Naive thymus-derived CD4-positive, alpha-beta T cell (primary cell): ENCODE measurements at regions not wholly inside any gene's neighbourhood (a gene's known extent, or its start where the extent isn't known, plus 50 kb on each side); places are given as distances from the start of the nearest gene placed in this dataset.

Source experiments
- ATAC-seq: fragments of 150-1000 bp; cut with Tn5 transposase; 2 replicates; pipeline ENCODE4 v1.10.0; 2021; ENCODE audit warnings: mild to moderate bottlenecking, moderate library complexity
- CTCF ChIA-PET: fragments of 350-600 bp; sonication (Branson Sonifier 250); formaldehyde crosslinking; loops from one replicate; lab custom pipeline; 2021; ENCODE audit warnings: antibody characterized with exemption; lab: Charles Lee
- POLR2A ChIA-PET: fragments of 350-600 bp; sonication (Branson Sonifier 250); formaldehyde crosslinking; loops from one replicate; lab custom pipeline; 2021; ENCODE audit warnings: antibody characterized with exemption, inconsistent platforms; lab: Charles Lee
- DNase-seq, 9 donors: peaks; one replicate each; pipeline versions ENCODE4 v3.0.0 to v3.0.0-alpha.2; 2020 to 2022; ENCODE audit warnings: mixed read lengths in 1 of 9
- H3K27ac ChIP-seq: one replicate; pipeline ENCODE4 v1.7.0; 2013; ENCODE audit warnings: mild to moderate bottlenecking, low read depth, low read length, moderate library complexity
- H3K27me3 ChIP-seq, 2 donors: one replicate each; pipeline ENCODE4 v1.7.0; 2013; ENCODE audit warnings: low read length in 2 of 2, mild to moderate bottlenecking in 2 of 2, moderate library complexity in 2 of 2; ENCODE audit not compliant: control insufficient read depth in 2 of 2, insufficient read depth in 2 of 2
- H3K36me3 ChIP-seq, 3 experiments: 1 replicate in 2 of 3; 2 replicates in 1 of 3; pipeline ENCODE4 v1.7.0; 2013; ENCODE audit warnings: low read length in 3 of 3, mild to moderate bottlenecking in 3 of 3, moderate library complexity in 1 of 3; ENCODE audit not compliant: insufficient read depth in 3 of 3, control insufficient read depth in 2 of 3
- H3K4me1 ChIP-seq, 2 donors: one replicate each; pipeline ENCODE4 v1.7.0; 2013; ENCODE audit warnings: low read length in 2 of 2, mild to moderate bottlenecking in 2 of 2, moderate library complexity in 1 of 2; ENCODE audit not compliant: control insufficient read depth in 2 of 2, insufficient read depth in 2 of 2
- H3K4me3 ChIP-seq: 2 replicates; pipeline ENCODE4 v1.7.0; 2013; ENCODE audit warnings: mild to moderate bottlenecking, low read length
- H3K9me3 ChIP-seq, 3 experiments: 1 replicate in 2 of 3; 2 replicates in 1 of 3; pipeline ENCODE4 v1.7.0; 2013; ENCODE audit warnings: low read length in 3 of 3; ENCODE audit not compliant: control insufficient read depth in 2 of 3
- H3K27ac Mint-ChIP-seq, 9 donors: one replicate each; pipeline ENCODE4 v1.8.0; 2020 to 2022; ENCODE audit warnings: mixed read lengths in 9 of 9, mild to moderate bottlenecking in 8 of 9, moderate library complexity in 5 of 9, inconsistent platforms in 2 of 9
- H3K27me3 Mint-ChIP-seq, 5 donors: one replicate each; pipeline ENCODE4 v1.8.0; 2021 to 2022; ENCODE audit warnings: mixed read lengths in 5 of 5, mild to moderate bottlenecking in 1 of 5
- H3K36me3 Mint-ChIP-seq, 5 donors: one replicate each; pipeline ENCODE4 v1.8.0; 2020 to 2022; ENCODE audit warnings: mixed read lengths in 5 of 5, mild to moderate bottlenecking in 3 of 5, inconsistent platforms in 1 of 5
- H3K4me1 Mint-ChIP-seq, 7 donors: one replicate each; pipeline ENCODE4 v1.8.0; 2020 to 2022; ENCODE audit warnings: mixed read lengths in 7 of 7, mild to moderate bottlenecking in 3 of 7, inconsistent platforms in 1 of 7
- H3K4me3 Mint-ChIP-seq, 10 donors: one replicate each; pipeline ENCODE4 v1.8.0; 2020 to 2022; ENCODE audit warnings: mild to moderate bottlenecking in 10 of 10, mixed read lengths in 10 of 10, moderate library complexity in 6 of 10, inconsistent platforms in 2 of 10
- H3K9me3 Mint-ChIP-seq, 11 donors: one replicate each; pipeline ENCODE4 v1.8.0; 2020 to 2022; ENCODE audit warnings: mixed read lengths in 11 of 11, mild to moderate bottlenecking in 4 of 11, inconsistent platforms in 1 of 11, moderate library complexity in 1 of 11
- intact Hi-C, 2 donors: fragments of 100-400 bp; cut with micrococcal nuclease; formaldehyde crosslinking; loops; one replicate each; pipeline ENCODE4 v1.15.1; 2023

- peaks cover 0 to 17% of the 10 kb centered on the region in 2 donors for H3K4me1 ChIP-seq
- H3K4me1 Mint-ChIP-seq, result peaks cover 3 to 17% (median 7%) of the 10 kb centered on the region in 7 donors
- CTCF ChIA-PET, result no interaction called here
Measured at GRCh38 chr3:16790432-16791400, 94.0 kb upstream of the PLCL2 start.

DNA sequence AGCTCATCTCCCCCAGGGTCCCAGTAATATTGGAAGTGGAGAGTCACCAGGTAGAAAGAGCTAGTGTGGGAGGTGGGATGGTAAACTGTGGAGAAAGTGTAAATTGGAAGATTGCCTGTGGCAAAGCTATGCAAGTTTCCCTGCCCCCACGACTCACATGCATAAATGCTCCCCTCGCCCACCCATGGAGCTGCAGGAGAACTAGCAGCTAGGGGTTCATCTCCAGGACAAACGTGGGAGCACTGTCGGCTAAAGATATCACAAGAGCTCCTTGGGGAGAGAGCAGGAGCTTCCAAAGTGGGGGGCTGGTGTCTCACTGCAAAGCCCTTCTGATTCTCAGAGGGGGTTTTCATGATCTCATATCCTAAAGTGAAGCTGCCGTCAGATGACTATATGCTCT is 91.4 kb upstream of the PLCL2 start:
- H3K27ac ChIP-seq, result no peak overlapping the region
- Mint-ChIP-seq H3K9me3 (peaks cover 0 to 2% (median 0%) of the 10 kb centered on the region in 11 donors), H3K27me3 (peaks cover 0 to 10% (median 3%) of the 10 kb centered on the region in 5 donors), H3K4me1 (peaks cover 7 to 28% (median 18%) of the 10 kb centered on the region in 7 donors), H3K27ac (no peak overlapping the region), H3K4me3 (no peak overlapping the region), H3K36me3 (peaks cover 0 to 1% (median 0%) of the 10 kb centered on the region in 5 donors)
- H3K4me1 ChIP-seq, result peaks cover 0 to 20% of the 10 kb centered on the region in 2 donors
- H3K27me3 ChIP-seq, result no peaks in the 10 kb centered on the region
- no peak overlapping the region for H3K4me3 ChIP-seq
- POLR2A ChIA-PET, result no interaction called here
- intact Hi-C loops, result no loop called here
- CTCF ChIA-PET, result no interaction called here
- no peak for ATAC-seq
- no peaks in the 10 kb centered on the region for H3K36me3 ChIP-seq
- no peaks in the 10 kb centered on the region for H3K9me3 ChIP-seq
- DNase-seq, result no peak

More at GRCh38 chr3:16790432-16791400, 94.0 kb upstream of the PLCL2 start:
- Histone ChIP-seq H3K9me3 (no peaks in the 10 kb centered on the region), H3K27me3 (no peaks in the 10 kb centered on the region), H3K27ac (no peak overlapping the region), H3K4me3 (no peak overlapping the region), H3K36me3 (no peaks in the 10 kb centered on the region)
- ATAC-seq (no peak), DNase-seq (no peak)
- H3K36me3 Mint-ChIP-seq, result no peaks in the 10 kb centered on the region
- no peak overlapping the region for H3K4me3 Mint-ChIP-seq
- no peak overlapping the region for H3K27ac Mint-ChIP-seq
- H3K27me3 Mint-ChIP-seq, result peaks cover 0 to 10% (median 2%) of the 10 kb centered on the region in 5 donors
- intact Hi-C loops, result no loop called here
- peaks cover 0 to 2% (median 0%) of the 10 kb centered on the region in 11 donors for H3K9me3 Mint-ChIP-seq
- POLR2A ChIA-PET, result no interaction called here

- no peak overlapping the region for H3K4me3 Mint-ChIP-seq
- peaks cover 11 to 25% (median 18%) of the 10 kb centered on the region in 7 donors for H3K4me1 Mint-ChIP-seq
- CTCF ChIA-PET, result no interaction called here
- POLR2A ChIA-PET, result no interaction called here
- no peaks in the 10 kb centered on the region for H3K9me3 ChIP-seq
- DNase-seq (no peak), ATAC-seq (no peak)
- H3K4me1 ChIP-seq, result peaks cover 0 to 12% of the 10 kb centered on the region in 2 donors
- H3K27me3 Mint-ChIP-seq, result peaks cover 0 to 10% (median 3%) of the 10 kb centered on the region in 5 donors
- peaks cover 0 to 4% (median 0%) of the 10 kb centered on the region in 5 donors for H3K36me3 Mint-ChIP-seq
- H3K4me3 ChIP-seq, result no peak overlapping the region
- H3K27ac ChIP-seq, result no peak overlapping the region
- H3K36me3 ChIP-seq, result no peaks in the 10 kb centered on the region
- H3K27ac Mint-ChIP-seq, result no peak overlapping the region
- H3K9me3 Mint-ChIP-seq, result peaks cover 0 to 5% (median 0%) of the 10 kb centered on the region in 11 donors
- H3K27me3 ChIP-seq, result no peaks in the 10 kb centered on the region
- intact Hi-C loops, result no loop called here
Measured at GRCh38 chr3:16794257-16794656, 90.5 kb upstream of the PLCL2 start.

DNA sequence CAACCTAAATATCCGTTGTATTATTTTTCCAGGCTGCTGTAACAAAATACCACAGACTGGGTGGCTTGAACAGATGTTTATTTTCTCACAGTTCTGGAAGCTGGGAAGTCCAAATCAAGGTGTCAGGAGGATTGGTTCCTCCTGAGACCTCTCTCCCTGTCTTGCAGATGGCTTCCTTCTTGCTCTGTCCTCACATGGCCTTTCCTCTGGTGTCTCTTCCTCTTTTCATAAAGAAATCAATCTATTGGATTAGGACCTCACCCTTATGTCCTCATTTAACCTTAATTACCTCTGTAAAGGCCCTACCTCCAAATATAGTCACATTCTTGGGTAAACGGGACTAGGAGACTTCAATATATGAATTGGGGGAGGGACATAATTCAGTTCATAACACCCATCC is 89.2 kb upstream of the PLCL2 start:
- H3K4me3 Mint-ChIP-seq, result no peak overlapping the region
- Histone ChIP-seq H3K27me3 (no peaks in the 10 kb centered on the region), H3K4me1 (peaks cover 5 to 7% of the 10 kb centered on the region in 2 donors), H3K4me3 (no peak overlapping the region), H3K36me3 (no peaks in the 10 kb centered on the region), H3K9me3 (no peaks in the 10 kb centered on the region), H3K27ac (no peak overlapping the region)
- H3K9me3 Mint-ChIP-seq, result peaks cover 0 to 8% (median 0%) of the 10 kb centered on the region in 11 donors
- no peak for DNase-seq
- no peak overlapping the region for H3K27ac Mint-ChIP-seq
- no peak for ATAC-seq
- ChIA-PET POLR2A (no interaction called here), CTCF (no interaction called here)
- intact Hi-C loops, result no loop called here
- H3K36me3 Mint-ChIP-seq, result peaks cover 0 to 8% (median 0%) of the 10 kb centered on the region in 5 donors
- H3K27me3 Mint-ChIP-seq, result peaks cover 0 to 10% (median 3%) of the 10 kb centered on the region in 5 donors
- peaks cover 18 to 29% (median 24%) of the 10 kb centered on the region in 7 donors for H3K4me1 Mint-ChIP-seq

DNA sequence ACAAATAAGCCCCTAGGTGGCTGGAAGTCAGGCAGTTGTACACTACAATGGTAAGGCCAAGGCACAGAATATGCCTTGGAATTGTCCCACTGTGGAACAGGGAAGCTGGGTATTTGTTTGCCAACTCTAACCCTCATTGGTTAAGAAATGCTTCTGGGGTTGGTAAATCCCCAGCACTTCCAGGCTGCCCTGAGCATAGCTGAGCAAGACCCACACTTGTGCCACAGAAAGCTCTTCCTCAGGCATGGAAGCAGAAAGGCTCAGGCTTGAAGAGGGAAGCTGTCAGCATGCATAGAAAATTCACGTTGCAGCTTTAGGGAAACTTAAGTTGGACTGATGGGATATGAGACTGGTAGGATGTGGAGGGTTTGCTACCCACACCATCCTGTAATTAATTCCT is 86.9 kb upstream of the PLCL2 start:
- Histone ChIP-seq H3K27me3 (no peaks in the 10 kb centered on the region), H3K4me1 (peaks cover 15 to 16% of the 10 kb centered on the region in 2 donors), H3K9me3 (no peaks in the 10 kb centered on the region), H3K4me3 (no peak overlapping the region), H3K36me3 (no peaks in the 10 kb centered on the region), H3K27ac (no peak overlapping the region)
- intact Hi-C loops, result no loop called here
- Mint-ChIP-seq H3K4me3 (no peak overlapping the region), H3K27ac (no peak overlapping the region), H3K9me3 (peaks cover 0 to 10% (median 0%) of the 10 kb centered on the region in 11 donors), H3K4me1 (peaks cover 29 to 50% (median 37%) of the 10 kb centered on the region in 7 donors), H3K27me3 (peaks cover 0 to 5% (median 0%) of the 10 kb centered on the region in 5 donors), H3K36me3 (peaks cover 0 to 8% (median 0%) of the 10 kb centered on the region in 5 donors)
- ChIA-PET CTCF (no interaction called here), POLR2A (no interaction called here)
- DNase-seq (no peak), ATAC-seq (no peak)

GRCh38 chr3:16798738-16799137 is 86.0 kb upstream of the PLCL2 start:
- ATAC-seq, result no peak
- H3K36me3 ChIP-seq, result no peaks in the 10 kb centered on the region
- H3K27me3 Mint-ChIP-seq, result peaks cover 0 to 3% (median 0%) of the 10 kb centered on the region in 5 donors
- peaks cover 0 to 10% (median 0%) of the 10 kb centered on the region in 11 donors for H3K9me3 Mint-ChIP-seq
- ChIA-PET POLR2A (no interaction called here), CTCF (no interaction called here)
- H3K4me3 ChIP-seq, result no peak overlapping the region
- no peak for DNase-seq
- intact Hi-C loops, result no loop called here
- H3K27ac ChIP-seq, result no peak overlapping the region
- H3K27ac Mint-ChIP-seq, result peak overlapping the region in 4 of 9 donors; percentile 4 to 73 (median 26)
- no peaks in the 10 kb centered on the region for H3K27me3 ChIP-seq
- H3K4me1 Mint-ChIP-seq, result peaks cover 29 to 50% (median 37%) of the 10 kb centered on the region in 7 donors
- H3K36me3 Mint-ChIP-seq, result peaks cover 0 to 8% (median 0%) of the 10 kb centered on the region in 5 donors
- H3K4me1 ChIP-seq, result peaks cover 15 to 16% of the 10 kb centered on the region in 2 donors
- H3K4me3 Mint-ChIP-seq, result no peak overlapping the region
- H3K9me3 ChIP-seq, result no peaks in the 10 kb centered on the region
